ENCODE measurements at regions not wholly inside any gene's neighbourhood (a gene's known extent, or its start where the extent isn't known, plus 50 kb on each side); places are given as distances from the start of the nearest gene placed in this dataset.
"Not testable (repeated sequence)": the region's sequence is repeated elsewhere in the genome, so short reads cannot be mapped to it uniquely, and the experiment has no call there.

GRCh38 chr12:84446478-84446877 is 466.1 kb downstream of the SLC6A15 start:
- peaks cover 12 to 45% (median 22%) of the 10 kb centered on the region in 6 donors for H3K9me3 Mint-ChIP-seq
- H3K36me3 Mint-ChIP-seq; H3K27me3 Mint-ChIP-seq (ENCODE audit: low read depth in 3 of 3); DNase-seq; H3K4me1 Mint-ChIP-seq; H3K4me3 Mint-ChIP-seq; H3K27ac Mint-ChIP-seq: not testable (repeated sequence)

DNA sequence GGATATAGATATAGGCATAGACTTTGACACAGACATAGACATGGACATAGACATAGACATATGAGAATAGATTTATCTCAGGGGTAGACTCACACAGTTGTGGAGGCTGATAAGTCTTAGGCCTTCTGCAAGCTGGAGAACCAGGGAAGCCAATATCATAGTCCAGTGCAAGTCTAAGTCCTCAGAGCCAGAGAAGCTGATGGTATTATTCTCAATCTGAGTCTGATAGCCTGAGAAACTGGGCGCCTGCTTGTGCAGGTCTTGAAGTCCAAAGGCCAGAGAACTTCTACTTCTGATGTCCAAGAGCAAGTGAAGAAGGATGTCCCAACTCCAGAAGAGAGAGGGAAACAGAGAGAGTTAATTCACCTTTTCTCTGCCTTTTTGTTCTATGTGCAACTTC is 476.5 kb downstream of the SLC6A15 start:
- Mint-ChIP-seq H3K4me1 (no peaks in the 10 kb centered on the region), H3K27ac (no peak overlapping the region)

GRCh38 chr12:84435682-84436081 is 476.9 kb downstream of the SLC6A15 start:
- no peaks in the 10 kb centered on the region for H3K4me1 Mint-ChIP-seq

More for the DNA sequence above, 476.5 kb downstream of the SLC6A15 start:
- no peak for DNase-seq
- Mint-ChIP-seq H3K9me3 (peaks cover 0 to 32% (median 14%) of the 10 kb centered on the region in 6 donors), H3K4me3 (no peak overlapping the region), H3K36me3 (no peaks in the 10 kb centered on the region), H3K27me3 (ENCODE audit: low read depth in 3 of 3) (peaks cover 0 to 6% (median 2%) of the 10 kb centered on the region in 3 donors)

DNA sequence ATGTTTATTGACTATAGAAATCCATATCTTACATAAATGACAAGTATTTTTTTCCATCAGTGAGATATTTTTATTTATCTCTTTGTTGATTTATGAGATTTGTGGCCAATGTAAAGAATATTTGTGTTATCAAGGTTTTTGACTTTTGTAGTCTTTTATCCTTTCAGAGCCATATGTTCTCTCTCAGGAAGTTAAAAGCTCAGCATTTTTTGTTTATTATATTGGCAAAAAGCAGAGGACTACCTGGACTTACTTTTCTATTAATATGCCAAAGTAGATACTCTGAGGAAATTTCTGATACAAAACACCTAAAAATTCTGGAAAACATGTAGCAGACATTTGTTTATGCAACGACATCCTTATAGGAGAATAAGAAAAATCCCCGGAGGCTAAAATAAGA is 490.3 kb downstream of the SLC6A15 start:
- Mint-ChIP-seq H3K27me3 (ENCODE audit: low read depth in 3 of 3) (no peaks in the 10 kb centered on the region), H3K9me3 (peaks cover 0 to 19% (median 3%) of the 10 kb centered on the region in 6 donors), H3K27ac (no peak overlapping the region), H3K4me1 (no peaks in the 10 kb centered on the region), H3K4me3 (no peak overlapping the region), H3K36me3 (no peaks in the 10 kb centered on the region)
- DNase-seq = no peak

More at GRCh38 chr12:84435682-84436081, 476.9 kb downstream of the SLC6A15 start:
- H3K27me3 Mint-ChIP-seq (ENCODE audit: low read depth in 3 of 3) = peaks cover 0 to 6% (median 2%) of the 10 kb centered on the region in 3 donors
- H3K9me3 Mint-ChIP-seq = peaks cover 0 to 32% (median 14%) of the 10 kb centered on the region in 6 donors
- H3K27ac Mint-ChIP-seq = no peak overlapping the region
- H3K4me3 Mint-ChIP-seq = no peak overlapping the region
- no peaks in the 10 kb centered on the region for H3K36me3 Mint-ChIP-seq
- DNase-seq = no peak

DNA sequence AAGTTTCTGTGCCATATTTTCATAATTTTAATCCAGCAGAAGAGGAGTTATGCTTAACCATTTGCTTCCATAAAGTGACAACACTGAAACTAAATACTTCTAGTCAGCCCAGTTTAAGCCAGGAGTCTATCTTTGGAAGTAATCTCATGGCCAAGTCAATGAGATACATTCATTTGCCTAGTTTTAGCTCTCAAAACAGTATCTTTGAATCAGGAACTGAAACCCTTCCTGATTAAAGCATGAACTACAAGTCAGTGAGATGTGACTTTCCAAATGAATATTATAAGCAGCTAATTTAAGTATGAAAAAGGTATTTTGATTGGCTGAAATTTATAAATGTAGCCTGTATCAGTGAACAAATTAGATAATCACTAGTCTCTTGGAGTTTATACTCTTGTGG is 491.5 kb downstream of the SLC6A15 start:
- Mint-ChIP-seq H3K9me3 (peaks cover 0 to 24% (median 5%) of the 10 kb centered on the region in 6 donors), H3K36me3 (no peaks in the 10 kb centered on the region), H3K27me3 (ENCODE audit: low read depth in 3 of 3) (no peaks in the 10 kb centered on the region), H3K4me3 (no peak overlapping the region), H3K4me1 (no peaks in the 10 kb centered on the region), H3K27ac (no peak overlapping the region)
- DNase-seq = no peak

GRCh38 chr12:84416626-84417025 is 496.0 kb downstream of the SLC6A15 start:
- H3K9me3 Mint-ChIP-seq = peaks cover 0 to 35% (median 4%) of the 10 kb centered on the region in 6 donors
- no peak overlapping the region for H3K4me3 Mint-ChIP-seq
- DNase-seq = no peak
- no peaks in the 10 kb centered on the region for H3K4me1 Mint-ChIP-seq
- H3K27ac Mint-ChIP-seq = no peak overlapping the region
- no peaks in the 10 kb centered on the region for H3K27me3 Mint-ChIP-seq (ENCODE audit: low read depth in 3 of 3)
- H3K36me3 Mint-ChIP-seq = no peaks in the 10 kb centered on the region

- DNase-seq = no peak
- H3K4me1 Mint-ChIP-seq = no peaks in the 10 kb centered on the region
- H3K4me3 Mint-ChIP-seq = no peak overlapping the region
- no peaks in the 10 kb centered on the region for H3K27me3 Mint-ChIP-seq (ENCODE audit: low read depth in 3 of 3)
- no peaks in the 10 kb centered on the region for H3K36me3 Mint-ChIP-seq
- H3K9me3 Mint-ChIP-seq = peaks cover 2 to 41% (median 6%) of the 10 kb centered on the region in 6 donors
- H3K27ac Mint-ChIP-seq = no peak overlapping the region
These were observed 496.7 kb downstream of the SLC6A15 start for GRCh38 chr12:84415946-84416345.

GRCh38 chr12:84413656-84414055 is 498.9 kb downstream of the SLC6A15 start:
- Mint-ChIP-seq H3K9me3 (peaks cover 4 to 33% (median 7%) of the 10 kb centered on the region in 6 donors), H3K36me3 (no peaks in the 10 kb centered on the region)

DNA sequence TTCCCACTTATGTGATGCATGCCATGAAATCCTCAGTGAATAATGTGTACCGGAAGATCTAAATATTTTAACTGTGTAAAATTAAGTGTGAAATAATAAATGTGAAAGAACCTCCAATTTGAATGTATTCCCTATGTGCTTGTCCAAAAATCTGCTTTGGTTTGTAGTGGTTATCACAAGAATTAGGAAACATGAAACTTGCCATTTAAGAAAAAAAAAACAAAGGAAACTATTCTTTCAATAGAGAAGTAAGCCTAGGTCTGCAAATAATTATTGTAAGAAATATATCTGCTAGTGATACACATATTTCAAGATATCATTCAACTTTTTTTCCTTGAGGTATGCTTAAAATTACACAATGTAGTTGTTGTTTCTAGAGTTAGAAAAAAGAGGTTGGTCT is 500.4 kb downstream of the SLC6A15 start:
- no peak overlapping the region for H3K27ac Mint-ChIP-seq
- no peaks in the 10 kb centered on the region for H3K4me1 Mint-ChIP-seq
- H3K9me3 Mint-ChIP-seq = peaks cover 4 to 40% (median 8%) of the 10 kb centered on the region in 6 donors
- H3K4me3 Mint-ChIP-seq = no peak overlapping the region
- H3K27me3 Mint-ChIP-seq (ENCODE audit: low read depth in 3 of 3) = no peaks in the 10 kb centered on the region
- no peak for DNase-seq
- H3K36me3 Mint-ChIP-seq = no peaks in the 10 kb centered on the region

More at GRCh38 chr12:84413656-84414055, 498.9 kb downstream of the SLC6A15 start:
- Mint-ChIP-seq H3K4me1 (no peaks in the 10 kb centered on the region), H3K27ac (no peak overlapping the region), H3K27me3 (ENCODE audit: low read depth in 3 of 3) (no peaks in the 10 kb centered on the region), H3K4me3 (no peak overlapping the region)
- no peak for DNase-seq

DNA sequence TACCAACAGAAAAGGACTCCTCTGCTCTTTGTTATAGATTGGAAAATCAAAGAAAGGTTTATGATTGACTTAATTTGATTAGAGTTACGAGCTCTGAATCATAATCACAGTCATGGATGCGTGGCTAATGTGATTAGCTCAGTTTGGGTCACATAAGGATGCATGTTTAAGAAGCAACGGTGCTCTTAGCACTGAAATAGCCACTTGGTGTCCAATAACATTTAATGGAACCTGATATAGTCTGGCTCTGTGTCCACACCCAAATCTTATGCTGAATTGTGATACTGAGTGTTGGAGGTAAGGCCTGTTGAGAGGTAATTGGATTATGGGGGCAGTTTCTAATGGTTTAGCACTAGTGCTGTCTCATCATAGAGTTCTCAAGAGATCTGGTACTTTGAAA is 501.6 kb downstream of the SLC6A15 start:
- no peaks in the 10 kb centered on the region for H3K36me3 Mint-ChIP-seq
- H3K4me3 Mint-ChIP-seq = no peak overlapping the region
- no peak for DNase-seq
- H3K9me3 Mint-ChIP-seq = peaks cover 8 to 42% (median 12%) of the 10 kb centered on the region in 6 donors
- H3K27me3 Mint-ChIP-seq (ENCODE audit: low read depth in 3 of 3) = no peaks in the 10 kb centered on the region
- no peaks in the 10 kb centered on the region for H3K4me1 Mint-ChIP-seq
- H3K27ac Mint-ChIP-seq = no peak overlapping the region

GRCh38 chr12:84408936-84409335 is 503.7 kb downstream of the SLC6A15 start:
- peaks cover 9 to 47% (median 12%) of the 10 kb centered on the region in 6 donors for H3K9me3 Mint-ChIP-seq
- no peak for DNase-seq
- H3K36me3 Mint-ChIP-seq = no peaks in the 10 kb centered on the region
- H3K27ac Mint-ChIP-seq = no peak overlapping the region
- H3K4me1 Mint-ChIP-seq = no peaks in the 10 kb centered on the region
- no peaks in the 10 kb centered on the region for H3K27me3 Mint-ChIP-seq (ENCODE audit: low read depth in 3 of 3)
- H3K4me3 Mint-ChIP-seq = no peak overlapping the region

GRCh38 chr12:84406720-84407119 is 505.9 kb downstream of the SLC6A15 start:
- H3K36me3 Mint-ChIP-seq; DNase-seq; H3K4me3 Mint-ChIP-seq; H3K27me3 Mint-ChIP-seq (ENCODE audit: low read depth in 3 of 3); H3K27ac Mint-ChIP-seq; H3K4me1 Mint-ChIP-seq: not testable (repeated sequence)
- H3K9me3 Mint-ChIP-seq = peaks cover 6 to 37% (median 12%) of the 10 kb centered on the region in 6 donors

DNA sequence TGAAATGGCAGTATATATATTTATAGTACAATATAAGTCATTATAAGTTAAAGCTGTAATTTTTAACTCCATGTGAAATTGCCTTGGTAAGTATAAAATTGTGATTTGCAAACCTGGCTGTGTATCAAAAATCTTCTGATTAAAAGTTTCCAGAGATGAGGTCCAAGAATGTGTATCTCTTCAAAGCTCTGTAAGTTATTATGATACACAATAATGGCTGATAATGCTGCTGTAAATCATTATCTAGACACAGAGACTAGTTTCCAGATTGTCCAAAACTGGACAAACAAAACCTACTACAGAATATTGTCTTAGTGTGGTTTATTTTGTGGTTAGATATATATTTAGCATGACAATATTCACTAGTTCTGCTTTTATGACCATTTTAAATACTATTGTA is 514.8 kb downstream of the SLC6A15 start:
- H3K4me3 Mint-ChIP-seq = no peak overlapping the region
- no peak overlapping the region for H3K27ac Mint-ChIP-seq
- peaks cover 4 to 50% (median 11%) of the 10 kb centered on the region in 6 donors for H3K9me3 Mint-ChIP-seq
- no peak for DNase-seq
- H3K4me1 Mint-ChIP-seq = no peaks in the 10 kb centered on the region
- H3K36me3 Mint-ChIP-seq = no peaks in the 10 kb centered on the region
- peaks cover 0 to 1% (median 0%) of the 10 kb centered on the region in 3 donors for H3K27me3 Mint-ChIP-seq (ENCODE audit: low read depth in 3 of 3)

GRCh38 chr12:84397263-84397662 is 515.3 kb downstream of the SLC6A15 start:
- no peaks in the 10 kb centered on the region for H3K4me1 Mint-ChIP-seq
- H3K9me3 Mint-ChIP-seq = peaks cover 4 to 50% (median 13%) of the 10 kb centered on the region in 6 donors
- no peak overlapping the region for H3K4me3 Mint-ChIP-seq
- peaks cover 0 to 1% (median 0%) of the 10 kb centered on the region in 3 donors for H3K27me3 Mint-ChIP-seq (ENCODE audit: low read depth in 3 of 3)
- H3K36me3 Mint-ChIP-seq = no peaks in the 10 kb centered on the region
- H3K27ac Mint-ChIP-seq = no peak overlapping the region
- no peak for DNase-seq

DNA sequence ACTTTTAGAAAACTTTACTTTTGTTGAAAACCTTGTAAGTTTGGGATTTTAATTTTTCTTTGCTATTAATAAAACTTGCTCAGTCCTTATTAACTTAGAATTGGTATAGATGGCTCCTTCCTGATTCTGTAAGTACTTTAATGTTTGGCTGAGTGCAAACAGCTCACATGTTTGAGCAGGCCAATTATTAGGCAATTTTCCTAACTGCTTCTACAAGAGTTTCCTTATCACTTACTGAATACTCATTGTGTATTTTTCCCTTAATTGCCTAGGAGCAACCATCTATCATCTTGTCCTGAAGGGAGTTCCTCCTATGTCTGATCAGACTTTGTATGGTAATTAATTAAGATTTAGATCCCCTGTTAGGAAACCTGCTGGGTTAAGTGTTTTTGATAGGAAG is 521.4 kb downstream of the SLC6A15 start:
- not testable (repeated sequence) for H3K27me3 Mint-ChIP-seq (ENCODE audit: low read depth in 3 of 3); H3K36me3 Mint-ChIP-seq; DNase-seq; H3K27ac Mint-ChIP-seq; H3K4me3 Mint-ChIP-seq; H3K4me1 Mint-ChIP-seq
- H3K9me3 Mint-ChIP-seq = peaks cover 13 to 53% (median 31%) of the 10 kb centered on the region in 6 donors
